ENCODE measurements at regions not wholly inside any gene's neighbourhood (a gene's known extent, or its start where the extent isn't known, plus 50 kb on each side); places are given as distances from the start of the nearest gene placed in this dataset.

GRCh38 chr12:84124211-84124610 is 788.4 kb downstream of the SLC6A15 start:
- TF ChIP-seq EZH2 (IDR thresholded peaks at IDR 0.05; ENCODE audit: low read length) (no peak), CTCF (optimal IDR thresholded peaks at IDR 0.05 in 1 of 3, IDR thresholded peaks at IDR 0.05 in 1 of 3, conservative IDR thresholded peaks at IDR 0.05 in 1 of 3; ENCODE audit: extremely low read depth in 1 of 3, insufficient read depth in 2 of 3, low read length in 3 of 3) (no peak)

All from keratinocyte (primary cell).